ENCODE measurements at regions not wholly inside any gene's neighbourhood (a gene's known extent, or its start where the extent isn't known, plus 50 kb on each side); places are given as distances from the start of the nearest gene placed in this dataset.

DNA sequence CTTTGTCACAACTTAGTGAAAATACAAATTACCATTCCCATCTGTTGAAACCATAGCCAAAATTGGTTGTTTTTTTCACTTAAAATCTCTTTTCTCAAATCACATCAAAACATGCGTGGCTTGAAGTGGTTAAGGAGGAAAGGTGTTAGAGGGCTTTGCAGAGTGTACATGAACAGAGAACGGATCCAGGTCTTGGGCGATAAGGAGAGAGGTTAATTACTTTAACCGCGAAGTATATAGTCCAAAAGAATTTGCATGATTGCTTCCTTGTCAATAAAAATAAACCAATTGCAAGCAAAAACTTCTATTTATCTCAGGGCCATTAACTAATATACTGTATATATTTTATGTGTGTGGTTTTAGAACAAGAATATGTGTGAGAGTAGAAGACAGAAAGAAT, 813.9 kb upstream of the SORCS1 start:
- Histone ChIP-seq H3K4me2 (ENCODE audit: low read depth, low read length) (no peak overlapping the region), H3K9ac (ENCODE audit: low read depth, low read length) (no peak overlapping the region), H4K5ac (ENCODE audit: low read depth, low read length) (no peak overlapping the region), H2BK120ac (ENCODE audit: low read depth, low read length) (no peak overlapping the region), H3K56ac (ENCODE audit: extremely low read depth, insufficient read depth, low read length) (no peak overlapping the region), H3K14ac (replicated peaks; ENCODE audit: low read depth, low read length) (no peak overlapping the region), H3K79me1 (ENCODE audit: low read depth in 1 of 2, low read length in 2 of 2) (no peaks in the 10 kb centered on the region), H3K27ac (ENCODE audit: insufficient read depth, low read length) (no peak overlapping the region), H2AK5ac (ENCODE audit: low read depth, low read length) (no peak overlapping the region), H2BK5ac (ENCODE audit: low read depth, low read length, poor library complexity, severe bottlenecking) (no peak overlapping the region), H3K4ac (ENCODE audit: low read depth, low read length) (no peak overlapping the region), H3K9me1 (ENCODE audit: insufficient read depth, low read length) (no peaks in the 10 kb centered on the region), H3K9me3 (ENCODE audit: control insufficient read depth, insufficient read depth, low read length) (peaks cover 7% of the 10 kb centered on the region), H3K36me3 (ENCODE audit: control insufficient read depth, insufficient read depth, low read length) (no peaks in the 10 kb centered on the region), H3K4me3 (ENCODE audit: insufficient read depth, low read depth, low read length) (no peak overlapping the region), H2AFZ (replicated peaks; ENCODE audit: low read length, poor library complexity) (no peak overlapping the region), H2BK20ac (ENCODE audit: low read depth, low read length) (no peak overlapping the region), H2AK9ac (replicated peaks; ENCODE audit: low read depth, low read length, poor library complexity) (no peak overlapping the region), H3K4me1 (ENCODE audit: control insufficient read depth, insufficient read depth, low read length) (no peaks in the 10 kb centered on the region), H3K27me3 (ENCODE audit: control insufficient read depth, insufficient read depth, low read length) (no peaks in the 10 kb centered on the region), H4K8ac (ENCODE audit: low read depth in 2 of 2, low read length in 2 of 2) (no peak overlapping the region), H4K91ac (ENCODE audit: insufficient read depth, low read depth, low read length) (no peak overlapping the region), H4K20me1 (ENCODE audit: insufficient read depth, low read length) (no peaks in the 10 kb centered on the region), H3K18ac (ENCODE audit: low read depth, low read length) (no peak overlapping the region), H3K23ac (ENCODE audit: low read depth, low read length) (no peak overlapping the region), H2BK15ac (ENCODE audit: low read depth, low read length) (no peak overlapping the region)
- dilution Hi-C loops (cut with HindIII; ENCODE audit: low sequenced_read_pairs, unreplicated experiment) (no loop called here), intact Hi-C loops (cut with micrococcal nuclease) (no loop called here), in situ Hi-C loops (cut with MboI; ENCODE audit: low sequenced_read_pairs) (no loop called here)
- no TSS peak for BruUV-seq (replicated peaks)
- WGBS, 2 experiments (ENCODE audit: extremely low coverage in 2 of 2, insufficient read length in 1 of 2): no CpG with 5 or more reads among the region's 5 CpGs
- POLR2A ChIA-PET (ENCODE audit: unreplicated experiment): no interaction called here
- no peak for TF ChIP-seq MAFK (IDR thresholded peaks at IDR 0.05; ENCODE audit: low read depth, low read length)
- CTCF ChIA-PET: no interaction called here
- no peak for DNase-seq
- no peak for ATAC-seq (ENCODE audit: low read depth)

Data from IMR-90 (cell line).